B cell (primary cell): ENCODE measurements at regions not wholly inside any gene's neighbourhood (a gene's known extent, or its start where the extent isn't known, plus 50 kb on each side); places are given as distances from the start of the nearest gene placed in this dataset.

Source experiments
- ATAC-seq: fragments of 200-7000 bp; cut with Tn5 transposase; one replicate; pipeline ENCODE4 v1.10.0; 2021; ENCODE audit warnings: low read depth, mild to moderate bottlenecking, moderate number of reproducible peaks, moderate library complexity
- CTCF ChIA-PET: fragments of 350-600 bp; sonication (Branson Sonifier 250); formaldehyde crosslinking; loops from one replicate; lab custom pipeline; 2021; ENCODE audit warnings: antibody characterized with exemption, inconsistent platforms; lab: Charles Lee
- POLR2A ChIA-PET: fragments of 350-600 bp; sonication (Branson Sonifier 250); formaldehyde crosslinking; loops from one replicate; lab custom pipeline; 2021; ENCODE audit warnings: antibody characterized with exemption; lab: Charles Lee
- DNase-seq: peaks from one replicate; pipeline ENCODE4 v3.0.0; 2013
- H2AFZ ChIP-seq: 2 replicates; pipeline ENCODE4 v1.6.1; 2012; ENCODE audit warnings: mild to moderate bottlenecking, low read depth, low read length; ENCODE audit not compliant: insufficient read depth, poor library complexity, severe bottlenecking
- H3K27ac ChIP-seq, 2 donors: 1 replicate in 1 of 2; 2 replicates in 1 of 2; pipeline ENCODE4 v1.5.1; 2012 to 2013; ENCODE audit warnings: low read length in 2 of 2, mild to moderate bottlenecking in 2 of 2, moderate library complexity in 1 of 2
- H3K27me3 ChIP-seq, 4 experiments: fragments of 200-600 bp in 1 of 4; sonication (generic) in 1 of 4; replicated peaks in 1 of 4; 1 replicate in 2 of 4; 2 replicates in 2 of 4; pipeline versions ENCODE4 v1.6.1 to v1.7.0; 2013 to 2016; ENCODE audit warnings: low read length in 3 of 4, mild to moderate bottlenecking in 2 of 4, mixed read lengths in 1 of 4, moderate library complexity in 1 of 4; ENCODE audit not compliant: insufficient read depth in 4 of 4, control insufficient read depth in 3 of 4; ENCODE audit errors: control extremely low read depth in 1 of 4
- H3K36me3 ChIP-seq, 2 experiments: replicated peaks in 1 of 2; 1 replicate in 1 of 2; 2 replicates in 1 of 2; pipeline versions ENCODE4 v1.6.1 to v1.7.1; 2013; ENCODE audit warnings: low read length in 1 of 2; ENCODE audit not compliant: insufficient read depth in 2 of 2, control insufficient read depth in 1 of 2; ENCODE audit errors: control extremely low read depth in 1 of 2, extremely low read depth in 1 of 2
- H3K4me1 ChIP-seq, 2 donors: fragments of 200-600 bp in 1 of 2; sonication (generic) in 1 of 2; 1 replicate in 1 of 2; 2 replicates in 1 of 2; pipeline versions ENCODE4 v1.5.1 to v1.6.1; 2013 to 2017; ENCODE audit warnings: low read length in 2 of 2; ENCODE audit not compliant: control insufficient read depth in 2 of 2, insufficient read depth in 2 of 2
- H3K4me2 ChIP-seq: replicated peaks from 2 replicates; pipeline ENCODE3; 2012; ENCODE audit warnings: mild to moderate bottlenecking, low read depth, low read length; ENCODE audit not compliant: poor library complexity, severe bottlenecking
- H3K4me3 ChIP-seq, 5 experiments: fragments of 200-600 bp in 1 of 5; sonication (generic) in 1 of 5; 1 replicate in 3 of 5; 2 replicates in 2 of 5; pipeline versions ENCODE4 v1.5.1 to v1.7.0; 2011 to 2016; ENCODE audit warnings: low read length in 4 of 5, mild to moderate bottlenecking in 4 of 5, low read depth in 2 of 5, control low read depth in 1 of 5, moderate library complexity in 1 of 5; ENCODE audit not compliant: insufficient read depth in 1 of 5; ENCODE audit errors: control extremely low read depth in 1 of 5, extremely low read depth in 1 of 5
- H3K79me2 ChIP-seq: fragments of 200-600 bp; sonication (generic); one replicate; pipeline ENCODE4 v1.6.0; 2016; ENCODE audit warnings: low read length; ENCODE audit not compliant: control insufficient read depth, insufficient read depth
- H3K9ac ChIP-seq: fragments of 200-600 bp; sonication (generic); 2 replicates; pipeline ENCODE4 v1.6.1; 2017; ENCODE audit warnings: mild to moderate bottlenecking, low read length, moderate library complexity
- H3K9me3 ChIP-seq, 3 donors: one replicate each; pipeline versions ENCODE4 v1.6.1 to v1.7.1; 2013; ENCODE audit warnings: low read length in 2 of 3; ENCODE audit not compliant: control insufficient read depth in 2 of 3, insufficient read depth in 1 of 3; ENCODE audit errors: control extremely low read depth in 1 of 3
- H4K20me1 ChIP-seq: 2 replicates; pipeline ENCODE4 v1.6.0; 2012; ENCODE audit warnings: mild to moderate bottlenecking, low read length; ENCODE audit not compliant: insufficient read depth, control insufficient read depth, poor library complexity, severe bottlenecking
- H3K27ac Mint-ChIP-seq: one replicate; pipeline ENCODE4 v1.8.0; 2021; ENCODE audit warnings: mixed read lengths
- H3K27me3 Mint-ChIP-seq: one replicate; pipeline ENCODE4 v1.8.0; 2021; ENCODE audit warnings: mixed read lengths
- H3K4me1 Mint-ChIP-seq: one replicate; pipeline ENCODE4 v1.8.0; 2021; ENCODE audit warnings: mixed read lengths
- H3K4me3 Mint-ChIP-seq: one replicate; pipeline ENCODE4 v1.8.0; 2021; ENCODE audit warnings: mixed read lengths
- H3K9me3 Mint-ChIP-seq: one replicate; pipeline ENCODE4 v1.8.0; 2022; ENCODE audit warnings: mixed read lengths; ENCODE audit not compliant: insufficient read depth
- EZH2 ChIP-seq: IDR thresholded peaks from 2 replicates; pipeline ENCODE4 v1.6.1; 2012; ENCODE audit warnings: borderline replicate concordance, low read depth, mild to moderate bottlenecking, moderate library complexity, low read length; ENCODE audit not compliant: insufficient read depth, poor library complexity, severe bottlenecking
- WGBS: methylation state at CpG from one replicate; pipeline ENCODE4 v1.1.5; 2013; ENCODE audit warnings: missing lambda C conversion rate; ENCODE audit not compliant: insufficient coverage; 5-methylcytosine and 5-hydroxymethylcytosine counted together
- intact Hi-C: fragments of 100-400 bp; cut with micrococcal nuclease; formaldehyde crosslinking; loops from one replicate; pipeline ENCODE4 v1.10.0; 2022
- TF ChIP-seq, protein P1 (sequence below): fragments of 200-600 bp; IDR thresholded peaks from one replicate; pipeline ENCODE4 v1.8.0; 2022; ENCODE audit warnings: antibody characterized with exemption, mild to moderate bottlenecking

GRCh38 chr18:39647627-39648534 lies 2082.3 kb upstream of the CELF4 start:
- Histone ChIP-seq H3K9ac (no peak overlapping the region), H3K4me3 (no peak overlapping the region), H3K4me2 (no peak overlapping the region), H3K36me3 (no peaks in the 10 kb centered on the region), H3K4me1 (no peaks in the 10 kb centered on the region), H2AFZ (no peak overlapping the region), H3K27ac (no peak overlapping the region), H3K27me3 (no peaks in the 10 kb centered on the region), H3K9me3 (no peaks in the 10 kb centered on the region), H4K20me1 (no peaks in the 10 kb centered on the region), H3K79me2 (no peaks in the 10 kb centered on the region)
- intact Hi-C loops = no loop called here
- no peaks in the 10 kb centered on the region for H3K4me1 Mint-ChIP-seq
- no peaks in the 10 kb centered on the region for H3K9me3 Mint-ChIP-seq
- ATAC-seq (no peak), DNase-seq (no peak)
- no peaks in the 10 kb centered on the region for H3K27me3 Mint-ChIP-seq
- 92% methylated on average over 1 of the region's 4 CpGs for WGBS
- no peak for TF ChIP-seq EZH2
- TF ChIP-seq, protein P1, sequence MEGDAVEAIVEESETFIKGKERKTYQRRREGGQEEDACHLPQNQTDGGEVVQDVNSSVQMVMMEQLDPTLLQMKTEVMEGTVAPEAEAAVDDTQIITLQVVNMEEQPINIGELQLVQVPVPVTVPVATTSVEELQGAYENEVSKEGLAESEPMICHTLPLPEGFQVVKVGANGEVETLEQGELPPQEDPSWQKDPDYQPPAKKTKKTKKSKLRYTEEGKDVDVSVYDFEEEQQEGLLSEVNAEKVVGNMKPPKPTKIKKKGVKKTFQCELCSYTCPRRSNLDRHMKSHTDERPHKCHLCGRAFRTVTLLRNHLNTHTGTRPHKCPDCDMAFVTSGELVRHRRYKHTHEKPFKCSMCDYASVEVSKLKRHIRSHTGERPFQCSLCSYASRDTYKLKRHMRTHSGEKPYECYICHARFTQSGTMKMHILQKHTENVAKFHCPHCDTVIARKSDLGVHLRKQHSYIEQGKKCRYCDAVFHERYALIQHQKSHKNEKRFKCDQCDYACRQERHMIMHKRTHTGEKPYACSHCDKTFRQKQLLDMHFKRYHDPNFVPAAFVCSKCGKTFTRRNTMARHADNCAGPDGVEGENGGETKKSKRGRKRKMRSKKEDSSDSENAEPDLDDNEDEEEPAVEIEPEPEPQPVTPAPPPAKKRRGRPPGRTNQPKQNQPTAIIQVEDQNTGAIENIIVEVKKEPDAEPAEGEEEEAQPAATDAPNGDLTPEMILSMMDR = no peak
- CTCF ChIA-PET = no interaction called here
- no peak overlapping the region for H3K27ac Mint-ChIP-seq
- POLR2A ChIA-PET = no interaction called here
- no peak overlapping the region for H3K4me3 Mint-ChIP-seq

DNA sequence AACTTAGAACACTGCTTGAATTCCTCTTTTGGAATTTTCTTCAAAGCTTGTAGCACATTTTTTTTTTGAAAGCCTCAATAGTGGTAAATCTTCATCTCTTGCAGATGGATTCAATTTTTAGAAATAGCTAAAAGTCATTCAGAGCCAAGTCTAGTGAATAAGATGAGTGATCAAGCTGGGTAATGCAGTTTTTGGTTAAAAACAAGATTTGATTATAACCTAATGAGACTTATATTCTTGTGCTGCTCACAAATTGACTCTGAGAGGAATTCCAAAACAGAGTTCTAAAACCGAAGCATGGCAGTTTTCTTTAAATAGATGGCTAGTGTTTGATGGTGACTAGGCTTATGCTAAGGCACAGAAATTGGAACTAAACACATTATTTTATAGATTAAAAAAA lies 2072.6 kb upstream of the CELF4 start:
- ChIA-PET POLR2A (no interaction called here), CTCF (no interaction called here)
- no peak overlapping the region for H3K9ac ChIP-seq
- H3K79me2 ChIP-seq = no peaks in the 10 kb centered on the region
- no peak overlapping the region for H3K27ac ChIP-seq
- no peaks in the 10 kb centered on the region for H3K36me3 ChIP-seq
- H2AFZ ChIP-seq = no peak overlapping the region
- H3K4me1 ChIP-seq = no peaks in the 10 kb centered on the region
- no peak overlapping the region for H3K4me2 ChIP-seq
- WGBS = no CpG with 5 or more reads among the region's 1 CpG
- H3K27me3 Mint-ChIP-seq = no peaks in the 10 kb centered on the region
- no peaks in the 10 kb centered on the region for H3K27me3 ChIP-seq
- H3K9me3 ChIP-seq = peaks cover 0 to 6% (median 0%) of the 10 kb centered on the region in 3 donors
- intact Hi-C loops = no loop called here
- TF ChIP-seq EZH2 = no peak
- TF ChIP-seq, protein P1 = no peak
- ATAC-seq (no peak), DNase-seq (no peak)
- no peak overlapping the region for H3K4me3 ChIP-seq
- no peak overlapping the region for H3K27ac Mint-ChIP-seq
- no peaks in the 10 kb centered on the region for H3K9me3 Mint-ChIP-seq
- no peaks in the 10 kb centered on the region for H3K4me1 Mint-ChIP-seq
- no peak overlapping the region for H3K4me3 Mint-ChIP-seq
- no peaks in the 10 kb centered on the region for H4K20me1 ChIP-seq
